ENCODE measurements at regions not wholly inside any gene's neighbourhood (a gene's known extent, or its start where the extent isn't known, plus 50 kb on each side); places are given as distances from the start of the nearest gene placed in this dataset.

- TF ChIP-seq, protein P1, sequence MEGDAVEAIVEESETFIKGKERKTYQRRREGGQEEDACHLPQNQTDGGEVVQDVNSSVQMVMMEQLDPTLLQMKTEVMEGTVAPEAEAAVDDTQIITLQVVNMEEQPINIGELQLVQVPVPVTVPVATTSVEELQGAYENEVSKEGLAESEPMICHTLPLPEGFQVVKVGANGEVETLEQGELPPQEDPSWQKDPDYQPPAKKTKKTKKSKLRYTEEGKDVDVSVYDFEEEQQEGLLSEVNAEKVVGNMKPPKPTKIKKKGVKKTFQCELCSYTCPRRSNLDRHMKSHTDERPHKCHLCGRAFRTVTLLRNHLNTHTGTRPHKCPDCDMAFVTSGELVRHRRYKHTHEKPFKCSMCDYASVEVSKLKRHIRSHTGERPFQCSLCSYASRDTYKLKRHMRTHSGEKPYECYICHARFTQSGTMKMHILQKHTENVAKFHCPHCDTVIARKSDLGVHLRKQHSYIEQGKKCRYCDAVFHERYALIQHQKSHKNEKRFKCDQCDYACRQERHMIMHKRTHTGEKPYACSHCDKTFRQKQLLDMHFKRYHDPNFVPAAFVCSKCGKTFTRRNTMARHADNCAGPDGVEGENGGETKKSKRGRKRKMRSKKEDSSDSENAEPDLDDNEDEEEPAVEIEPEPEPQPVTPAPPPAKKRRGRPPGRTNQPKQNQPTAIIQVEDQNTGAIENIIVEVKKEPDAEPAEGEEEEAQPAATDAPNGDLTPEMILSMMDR (IDR thresholded peaks at IDR 0.05) = no peak
- TF ChIP-seq POLR2AphosphoS5 (IDR thresholded peaks at IDR 0.05; ENCODE audit: low read depth, low read length) = no peak
- no peak for TF ChIP-seq TCF7L2 (IDR thresholded peaks at IDR 0.05; ENCODE audit: low read depth, low read length)
- no peak for TF ChIP-seq SIN3A (IDR thresholded peaks at IDR 0.05; ENCODE audit: borderline replicate concordance, insufficient read depth, low read depth, low read length)
- TF ChIP-seq, protein P2, sequence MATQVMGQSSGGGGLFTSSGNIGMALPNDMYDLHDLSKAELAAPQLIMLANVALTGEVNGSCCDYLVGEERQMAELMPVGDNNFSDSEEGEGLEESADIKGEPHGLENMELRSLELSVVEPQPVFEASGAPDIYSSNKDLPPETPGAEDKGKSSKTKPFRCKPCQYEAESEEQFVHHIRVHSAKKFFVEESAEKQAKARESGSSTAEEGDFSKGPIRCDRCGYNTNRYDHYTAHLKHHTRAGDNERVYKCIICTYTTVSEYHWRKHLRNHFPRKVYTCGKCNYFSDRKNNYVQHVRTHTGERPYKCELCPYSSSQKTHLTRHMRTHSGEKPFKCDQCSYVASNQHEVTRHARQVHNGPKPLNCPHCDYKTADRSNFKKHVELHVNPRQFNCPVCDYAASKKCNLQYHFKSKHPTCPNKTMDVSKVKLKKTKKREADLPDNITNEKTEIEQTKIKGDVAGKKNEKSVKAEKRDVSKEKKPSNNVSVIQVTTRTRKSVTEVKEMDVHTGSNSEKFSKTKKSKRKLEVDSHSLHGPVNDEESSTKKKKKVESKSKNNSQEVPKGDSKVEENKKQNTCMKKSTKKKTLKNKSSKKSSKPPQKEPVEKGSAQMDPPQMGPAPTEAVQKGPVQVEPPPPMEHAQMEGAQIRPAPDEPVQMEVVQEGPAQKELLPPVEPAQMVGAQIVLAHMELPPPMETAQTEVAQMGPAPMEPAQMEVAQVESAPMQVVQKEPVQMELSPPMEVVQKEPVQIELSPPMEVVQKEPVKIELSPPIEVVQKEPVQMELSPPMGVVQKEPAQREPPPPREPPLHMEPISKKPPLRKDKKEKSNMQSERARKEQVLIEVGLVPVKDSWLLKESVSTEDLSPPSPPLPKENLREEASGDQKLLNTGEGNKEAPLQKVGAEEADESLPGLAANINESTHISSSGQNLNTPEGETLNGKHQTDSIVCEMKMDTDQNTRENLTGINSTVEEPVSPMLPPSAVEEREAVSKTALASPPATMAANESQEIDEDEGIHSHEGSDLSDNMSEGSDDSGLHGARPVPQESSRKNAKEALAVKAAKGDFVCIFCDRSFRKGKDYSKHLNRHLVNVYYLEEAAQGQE (IDR thresholded peaks at IDR 0.05; ENCODE audit: insufficient read depth in 1 of 2, low read depth in 2 of 2, low read length in 1 of 2) = no peak
Observed at GRCh38 chr7:33751443-33751842, 153.9 kb upstream of the BMPER start.
